ENCODE measurements at regions not wholly inside any gene's neighbourhood (a gene's known extent, or its start where the extent isn't known, plus 50 kb on each side); places are given as distances from the start of the nearest gene placed in this dataset.

DNA sequence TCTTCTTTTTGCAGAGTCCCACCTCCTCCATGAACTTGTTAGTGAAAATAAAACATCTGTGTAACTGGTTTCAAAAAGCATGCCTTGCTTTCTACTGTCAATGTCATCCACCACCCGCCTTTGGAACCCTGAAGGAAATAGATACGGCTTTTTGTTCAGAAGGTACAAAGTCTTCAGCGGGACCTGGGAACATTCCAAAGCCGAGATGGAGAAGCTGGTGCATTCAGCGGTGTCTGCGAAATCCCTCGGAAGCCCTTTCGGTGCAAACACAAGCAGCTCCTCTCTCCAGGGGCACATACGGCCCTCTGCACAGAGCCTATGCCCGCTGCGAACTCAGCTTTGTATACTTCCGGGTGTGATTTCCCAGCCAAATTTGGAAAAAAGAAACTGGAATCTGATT lies 555.8 kb upstream of the SALL3 start:
- TF ChIP-seq CTCF (IDR thresholded peaks at IDR 0.05) (no peak), POLR2A (IDR thresholded peaks at IDR 0.05) (no peak)
